IMR-90 (cell line): ENCODE measurements at regions not wholly inside any gene's neighbourhood (a gene's known extent, or its start where the extent isn't known, plus 50 kb on each side); places are given as distances from the start of the nearest gene placed in this dataset.

Source experiments
- ATAC-seq: fragments of 200-7000 bp; cut with Tn5 transposase; 2 replicates; pipeline ENCODE4 v1.9.1; 2020; ENCODE audit warnings: low read depth, mild to moderate bottlenecking, moderate library complexity
- BruUV-seq: library from RNA; stranded (reverse); fragments of 400-500 nt; replicated peaks from 2 replicates; lab custom pipeline; 2021; lab: Mats Ljungman, UMichigan
- CTCF ChIA-PET: fragments of 300-600 bp; formaldehyde crosslinking; extraction: SDS; loops from one replicate; lab custom pipeline; 2021; ENCODE audit warnings: antibody characterized with exemption; lab: Yijun Ruan, JAX
- POLR2A ChIA-PET: fragments of 300-600 bp; sonication (Branson Sonifier 250); formaldehyde crosslinking; loops from one replicate; lab custom pipeline; 2022; ENCODE audit warnings: antibody characterized with exemption; ENCODE audit not compliant: unreplicated experiment; lab: Charles Lee
- DNase-seq: peaks from one replicate; pipeline ENCODE4 v3.0.0; 2013
- H2AFZ ChIP-seq: replicated peaks from 2 replicates; pipeline ENCODE3; 2013; ENCODE audit warnings: low read length, mild to moderate bottlenecking; ENCODE audit not compliant: poor library complexity
- H2AK5ac ChIP-seq: 2 replicates; pipeline ENCODE4 v1.6.1; 2013; ENCODE audit warnings: low read depth, low read length, inconsistent platforms
- H2AK9ac ChIP-seq: replicated peaks from 2 replicates; pipeline ENCODE3; 2013; ENCODE audit warnings: mild to moderate bottlenecking, low read depth, low read length, moderate library complexity; ENCODE audit not compliant: poor library complexity
- H2BK120ac ChIP-seq: 2 replicates; pipeline ENCODE4 v1.6.1; 2013; ENCODE audit warnings: low read depth, low read length, inconsistent platforms
- H2BK15ac ChIP-seq: 3 replicates; pipeline ENCODE4 v1.6.1; 2013; ENCODE audit warnings: low read depth, low read length, inconsistent platforms
- H2BK20ac ChIP-seq: 2 replicates; pipeline ENCODE4 v1.6.1; 2013; ENCODE audit warnings: low read depth, mild to moderate bottlenecking, inconsistent platforms, low read length, moderate library complexity
- H2BK5ac ChIP-seq: 2 replicates; pipeline ENCODE4 v1.6.1; 2013; ENCODE audit warnings: mild to moderate bottlenecking, low read depth, low read length, inconsistent platforms; ENCODE audit not compliant: poor library complexity, severe bottlenecking
- H3K14ac ChIP-seq: replicated peaks from 2 replicates; pipeline ENCODE4 v1.6.1; 2013; ENCODE audit warnings: low read depth, low read length, inconsistent platforms
- H3K18ac ChIP-seq: 2 replicates; pipeline ENCODE4 v1.6.1; 2013; ENCODE audit warnings: low read depth, low read length, control low read depth
- H3K23ac ChIP-seq: 2 replicates; pipeline ENCODE4 v1.6.1; 2013; ENCODE audit warnings: low read depth, low read length, inconsistent platforms
- H3K27ac ChIP-seq: 2 replicates; pipeline ENCODE4 v1.5.1; 2013; ENCODE audit warnings: mild to moderate bottlenecking, control low read depth, low read length; ENCODE audit not compliant: insufficient read depth
- H3K27me3 ChIP-seq: 2 replicates; pipeline ENCODE4 v1.6.1; 2013; ENCODE audit warnings: low read length; ENCODE audit not compliant: control insufficient read depth, insufficient read depth
- H3K36me3 ChIP-seq: 2 replicates; pipeline ENCODE4 v1.6.1; 2013; ENCODE audit warnings: low read length, mixed read lengths; ENCODE audit not compliant: control insufficient read depth, insufficient read depth
- H3K4ac ChIP-seq: 2 replicates; pipeline ENCODE4 v1.6.1; 2013; ENCODE audit warnings: low read depth, low read length, inconsistent platforms
- H3K4me1 ChIP-seq: 2 replicates; pipeline ENCODE4 v1.6.1; 2013; ENCODE audit warnings: low read length, mixed read lengths; ENCODE audit not compliant: control insufficient read depth, insufficient read depth
- H3K4me2 ChIP-seq: 2 replicates; pipeline ENCODE4 v1.6.1; 2013; ENCODE audit warnings: low read depth, mild to moderate bottlenecking, control low read depth, low read length, moderate library complexity
- H3K4me3 ChIP-seq: 2 replicates; pipeline ENCODE4 v1.5.1; 2013; ENCODE audit warnings: low read depth, mild to moderate bottlenecking, control low read depth, low read length, moderate library complexity; ENCODE audit not compliant: insufficient read depth
- H3K56ac ChIP-seq: 2 replicates; pipeline ENCODE4 v1.6.1; 2013; ENCODE audit warnings: low read length, inconsistent platforms; ENCODE audit not compliant: insufficient read depth; ENCODE audit errors: extremely low read depth
- H3K79me1 ChIP-seq, 2 experiments: 2 replicates each; pipeline ENCODE4 v1.6.1; 2013; ENCODE audit warnings: low read length in 2 of 2, inconsistent platforms in 1 of 2, low read depth in 1 of 2
- H3K9ac ChIP-seq: 2 replicates; pipeline ENCODE4 v1.6.1; 2013; ENCODE audit warnings: low read depth, low read length, control low read depth
- H3K9me1 ChIP-seq: 2 replicates; pipeline ENCODE4 v1.6.1; 2013; ENCODE audit warnings: low read length, inconsistent platforms; ENCODE audit not compliant: insufficient read depth
- H3K9me3 ChIP-seq: 2 replicates; pipeline ENCODE4 v1.6.1; 2013; ENCODE audit warnings: low read length; ENCODE audit not compliant: control insufficient read depth, insufficient read depth
- H4K20me1 ChIP-seq: 2 replicates; pipeline ENCODE4 v1.6.1; 2013; ENCODE audit warnings: low read length, inconsistent platforms; ENCODE audit not compliant: insufficient read depth
- H4K5ac ChIP-seq: 2 replicates; pipeline ENCODE4 v1.6.1; 2013; ENCODE audit warnings: mild to moderate bottlenecking, low read depth, low read length, control low read depth
- H4K8ac ChIP-seq, 2 experiments: 2 replicates each; pipeline ENCODE4 v1.6.1; 2013; ENCODE audit warnings: low read depth in 2 of 2, low read length in 2 of 2, control low read depth in 1 of 2, inconsistent platforms in 1 of 2
- H4K91ac ChIP-seq: 2 replicates; pipeline ENCODE4 v1.6.1; 2013; ENCODE audit warnings: low read depth, low read length, inconsistent platforms; ENCODE audit not compliant: insufficient read depth
- BHLHE40 ChIP-seq: fragments of 150-350 bp; IDR thresholded peaks from 2 replicates; pipeline ENCODE4 v1.6.1; 2016; ENCODE audit warnings: mild to moderate bottlenecking, low read depth, low read length
- CEBPB ChIP-seq: IDR thresholded peaks from 2 replicates; pipeline ENCODE4 v1.6.1; 2012; ENCODE audit warnings: low read depth, low read length, improper control_type of control experiment
- CHD1 ChIP-seq: IDR thresholded peaks from 2 replicates; pipeline ENCODE4 v1.6.1; 2012; ENCODE audit warnings: low read depth, low read length, improper control_type of control experiment
- FOS ChIP-seq: fragments of 150-350 bp; IDR thresholded peaks from 2 replicates; pipeline ENCODE4 v1.6.1; 2016; ENCODE audit warnings: low read depth, low read length
- MAFK ChIP-seq: IDR thresholded peaks from 2 replicates; pipeline ENCODE4 v1.6.1; 2012; ENCODE audit warnings: low read depth, low read length, improper control_type of control experiment
- MAZ ChIP-seq: IDR thresholded peaks from 2 replicates; pipeline ENCODE4 v1.6.1; 2012; ENCODE audit warnings: low read depth, mild to moderate bottlenecking, low read length, improper control_type of control experiment, moderate library complexity, borderline replicate concordance
- MXI1 ChIP-seq: IDR thresholded peaks from 2 replicates; pipeline ENCODE4 v1.6.1; 2012; ENCODE audit warnings: low read depth, mild to moderate bottlenecking, low read length, moderate library complexity, borderline replicate concordance
- NFE2L2 ChIP-seq: fragments of 150-350 bp; IDR thresholded peaks from 2 replicates; pipeline ENCODE4 v1.6.1; 2016; ENCODE audit warnings: low read depth, mild to moderate bottlenecking, low read length
- POLR2A ChIP-seq: IDR thresholded peaks from 2 replicates; pipeline ENCODE4 v1.6.1; 2012; ENCODE audit warnings: mild to moderate bottlenecking, low read depth, low read length
- RAD21 ChIP-seq: IDR thresholded peaks from 2 replicates; pipeline ENCODE4 v1.6.1; 2012; ENCODE audit warnings: low read length, improper control_type of control experiment
- RCOR1 ChIP-seq: IDR thresholded peaks from 2 replicates; pipeline ENCODE4 v1.6.1; 2012; ENCODE audit warnings: mild to moderate bottlenecking, low read length, improper control_type of control experiment; ENCODE audit not compliant: insufficient replicate concordance
- RFX5 ChIP-seq: IDR thresholded peaks from 2 replicates; pipeline ENCODE4 v1.8.0; 2012; ENCODE audit warnings: low read depth, mild to moderate bottlenecking, low read length, moderate library complexity
- SMC3 ChIP-seq: fragments of 150-350 bp; IDR thresholded peaks from 2 replicates; pipeline ENCODE4 v1.6.1; 2016; ENCODE audit warnings: low read depth, mild to moderate bottlenecking, antibody characterized with exemption, low read length, moderate library complexity
- WGBS, 2 experiments: methylation state at CpG; one replicate each; pipeline versions ENCODE4 v1.1.5 to v1.1.7; 2013; ENCODE audit warnings: missing lambda C conversion rate in 2 of 2; ENCODE audit not compliant: insufficient read length in 1 of 2; ENCODE audit errors: extremely low coverage in 2 of 2; 5-methylcytosine and 5-hydroxymethylcytosine counted together
- dilution Hi-C: fragments of 300-500 bp; cut with HindIII; formaldehyde crosslinking; loops from one replicate; pipeline ENCODE4 v1.14.3; 2018; ENCODE audit warnings: low sequenced_read_pairs; ENCODE audit not compliant: unreplicated experiment
- in situ Hi-C: fragments of 300-500 bp; cut with MboI; formaldehyde crosslinking; loops from 3 replicates; pipeline ENCODE4 v1.14.3; 2019; ENCODE audit warnings: low sequenced_read_pairs, inconsistent platforms, mixed read lengths
- intact Hi-C: fragments of 100-400 bp; cut with micrococcal nuclease; formaldehyde crosslinking; loops from 2 replicates; pipeline ENCODE4 v1.10.0; 2022
- TF ChIP-seq, protein P1 (sequence below): conservative IDR thresholded peaks from 2 replicates; pipeline ENCODE4 v1.5.1; 2012; ENCODE audit warnings: mild to moderate bottlenecking, low read depth, low read length, improper control_type of control experiment
- TF ChIP-seq, protein P2 (sequence below): fragments of 150-350 bp; IDR thresholded peaks from 2 replicates; pipeline ENCODE4 v1.6.1; 2017; ENCODE audit warnings: mild to moderate bottlenecking, antibody characterized with exemption, low read length, low read depth
- TF ChIP-seq, protein P3 (sequence below): fragments of 150-350 bp; IDR thresholded peaks from 2 replicates; pipeline ENCODE4 v1.6.1; 2016; ENCODE audit warnings: low read depth, mild to moderate bottlenecking, low read length, moderate library complexity, borderline replicate concordance

DNA sequence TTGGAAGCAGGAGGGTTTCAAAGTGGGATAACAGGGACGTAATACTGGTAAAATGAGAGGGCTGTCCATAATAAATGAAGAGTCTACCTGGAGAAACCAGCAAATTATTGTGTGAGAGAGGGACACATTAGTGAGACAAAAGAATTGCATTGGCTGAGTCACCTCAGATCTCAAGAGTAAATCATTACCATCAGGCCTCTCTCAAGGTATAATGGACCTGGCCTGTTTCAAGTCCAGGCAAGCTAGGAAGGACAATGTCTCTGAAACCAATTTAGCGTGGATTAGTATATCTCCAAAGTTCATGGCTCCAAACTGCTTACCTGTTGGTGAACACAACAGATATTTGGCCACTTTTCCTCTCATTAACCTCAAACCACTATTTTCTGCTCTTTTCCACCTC is 471.4 kb downstream of the CMPK2 start:
- no peak overlapping the region for H3K9ac ChIP-seq
- H2AFZ ChIP-seq = no peak overlapping the region
- CTCF ChIA-PET = no interaction called here
- no peak for TF ChIP-seq CHD1
- TF ChIP-seq, protein P1, sequence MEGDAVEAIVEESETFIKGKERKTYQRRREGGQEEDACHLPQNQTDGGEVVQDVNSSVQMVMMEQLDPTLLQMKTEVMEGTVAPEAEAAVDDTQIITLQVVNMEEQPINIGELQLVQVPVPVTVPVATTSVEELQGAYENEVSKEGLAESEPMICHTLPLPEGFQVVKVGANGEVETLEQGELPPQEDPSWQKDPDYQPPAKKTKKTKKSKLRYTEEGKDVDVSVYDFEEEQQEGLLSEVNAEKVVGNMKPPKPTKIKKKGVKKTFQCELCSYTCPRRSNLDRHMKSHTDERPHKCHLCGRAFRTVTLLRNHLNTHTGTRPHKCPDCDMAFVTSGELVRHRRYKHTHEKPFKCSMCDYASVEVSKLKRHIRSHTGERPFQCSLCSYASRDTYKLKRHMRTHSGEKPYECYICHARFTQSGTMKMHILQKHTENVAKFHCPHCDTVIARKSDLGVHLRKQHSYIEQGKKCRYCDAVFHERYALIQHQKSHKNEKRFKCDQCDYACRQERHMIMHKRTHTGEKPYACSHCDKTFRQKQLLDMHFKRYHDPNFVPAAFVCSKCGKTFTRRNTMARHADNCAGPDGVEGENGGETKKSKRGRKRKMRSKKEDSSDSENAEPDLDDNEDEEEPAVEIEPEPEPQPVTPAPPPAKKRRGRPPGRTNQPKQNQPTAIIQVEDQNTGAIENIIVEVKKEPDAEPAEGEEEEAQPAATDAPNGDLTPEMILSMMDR = no peak
- TF ChIP-seq MAFK = no peak
- no peak for TF ChIP-seq RFX5
- TF ChIP-seq, protein P2, sequence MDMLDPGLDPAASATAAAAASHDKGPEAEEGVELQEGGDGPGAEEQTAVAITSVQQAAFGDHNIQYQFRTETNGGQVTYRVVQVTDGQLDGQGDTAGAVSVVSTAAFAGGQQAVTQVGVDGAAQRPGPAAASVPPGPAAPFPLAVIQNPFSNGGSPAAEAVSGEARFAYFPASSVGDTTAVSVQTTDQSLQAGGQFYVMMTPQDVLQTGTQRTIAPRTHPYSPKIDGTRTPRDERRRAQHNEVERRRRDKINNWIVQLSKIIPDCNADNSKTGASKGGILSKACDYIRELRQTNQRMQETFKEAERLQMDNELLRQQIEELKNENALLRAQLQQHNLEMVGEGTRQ = no peak
- no peak for TF ChIP-seq RAD21
- TF ChIP-seq NFE2L2 = no peak
- TF ChIP-seq FOS = no peak
- no peak for TF ChIP-seq MAZ
- TF ChIP-seq RCOR1 = no peak
- no peak for TF ChIP-seq SMC3
- TF ChIP-seq BHLHE40 = no peak
- TF ChIP-seq, protein P3, sequence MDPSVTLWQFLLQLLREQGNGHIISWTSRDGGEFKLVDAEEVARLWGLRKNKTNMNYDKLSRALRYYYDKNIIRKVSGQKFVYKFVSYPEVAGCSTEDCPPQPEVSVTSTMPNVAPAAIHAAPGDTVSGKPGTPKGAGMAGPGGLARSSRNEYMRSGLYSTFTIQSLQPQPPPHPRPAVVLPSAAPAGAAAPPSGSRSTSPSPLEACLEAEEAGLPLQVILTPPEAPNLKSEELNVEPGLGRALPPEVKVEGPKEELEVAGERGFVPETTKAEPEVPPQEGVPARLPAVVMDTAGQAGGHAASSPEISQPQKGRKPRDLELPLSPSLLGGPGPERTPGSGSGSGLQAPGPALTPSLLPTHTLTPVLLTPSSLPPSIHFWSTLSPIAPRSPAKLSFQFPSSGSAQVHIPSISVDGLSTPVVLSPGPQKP = no peak
- TF ChIP-seq MXI1 = no peak
- TF ChIP-seq CEBPB = no peak
- TF ChIP-seq POLR2A = no peak
- in situ Hi-C loops (no loop called here), intact Hi-C loops (no loop called here), dilution Hi-C loops (no loop called here)
- H2BK5ac ChIP-seq = no peak overlapping the region
- WGBS, 2 experiments = 67% methylated on average over 1 of the region's 2 CpGs; no CpG with 5 or more reads in 1 of the 2 experiments
- no peak overlapping the region for H3K23ac ChIP-seq
- H4K20me1 ChIP-seq = no peaks in the 10 kb centered on the region
- H4K91ac ChIP-seq = no peak overlapping the region
- H3K27ac ChIP-seq = no peak overlapping the region
- no peak for ATAC-seq
- no peak overlapping the region for H3K4me3 ChIP-seq
- no peak overlapping the region for H2BK20ac ChIP-seq
- H4K5ac ChIP-seq = no peak overlapping the region
- BruUV-seq = no TSS peak
- DNase-seq = no peak
- H3K4ac ChIP-seq = no peak overlapping the region
- POLR2A ChIA-PET = no interaction called here
- H3K18ac ChIP-seq = no peak overlapping the region
- H3K14ac ChIP-seq = no peak overlapping the region
- no peak overlapping the region for H2BK15ac ChIP-seq
- no peaks in the 10 kb centered on the region for H3K36me3 ChIP-seq
- H3K56ac ChIP-seq = no peak overlapping the region
- no peak overlapping the region for H2BK120ac ChIP-seq
- no peaks in the 10 kb centered on the region for H3K4me1 ChIP-seq
- H4K8ac ChIP-seq = no peak overlapping the region
- no peaks in the 10 kb centered on the region for H3K9me3 ChIP-seq
- no peak overlapping the region for H2AK5ac ChIP-seq
- no peaks in the 10 kb centered on the region for H3K79me1 ChIP-seq
- H2AK9ac ChIP-seq = no peak overlapping the region
- H3K9me1 ChIP-seq = peaks cover 3% of the 10 kb centered on the region; the same call in 1 of the 2 replicates
- no peak overlapping the region for H3K4me2 ChIP-seq
- no peaks in the 10 kb centered on the region for H3K27me3 ChIP-seq
